Activated CD4-positive, alpha-beta T cell treated with anti-CD3 and anti-CD28 coated beads, Interleukin-2, amount 50 U/mL, for 48 hours (primary cell): ENCODE measurements at regions not wholly inside any gene's neighbourhood (a gene's known extent, or its start where the extent isn't known, plus 50 kb on each side); places are given as distances from the start of the nearest gene placed in this dataset.

Experiments
- DNase-seq, 2 experiments: peaks; one replicate each; pipeline ENCODE4 v3.0.0-alpha.2; 2020

GRCh38 chr5:3031733-3032378 is 280.4 kb upstream of the IRX2 start:
- DNase-seq: no peak

- DNase-seq: no peak
Observed at GRCh38 chr5:3030511-3031165, 279.2 kb upstream of the IRX2 start.

DNA sequence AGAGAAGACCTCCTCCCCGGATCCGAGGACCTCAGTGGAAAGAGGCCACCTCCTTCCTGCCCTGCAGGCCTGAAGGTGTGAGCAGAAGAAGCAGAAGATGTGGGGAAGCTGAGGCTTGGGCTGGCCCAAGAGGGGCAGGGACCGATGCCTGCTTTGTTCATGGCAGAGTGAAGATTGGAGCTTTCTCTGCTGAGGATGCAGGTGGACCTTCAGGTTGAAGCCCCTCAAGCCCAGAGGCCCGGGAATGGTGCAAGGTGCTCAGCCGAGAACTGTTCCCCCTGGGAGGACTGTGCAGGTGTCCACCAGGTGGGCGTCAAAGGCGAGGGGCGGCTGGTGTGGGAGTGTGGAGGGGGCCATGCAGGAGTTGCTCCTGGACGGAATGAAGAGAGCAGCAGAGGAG is 277.9 kb upstream of the IRX2 start:
- no peak for DNase-seq

- no peak for DNase-seq
Observed at GRCh38 chr5:3027866-3028635, 276.6 kb upstream of the IRX2 start.

- DNase-seq: no peak
Observed at GRCh38 chr5:3027185-3027865, 275.8 kb upstream of the IRX2 start.

GRCh38 chr5:3026651-3027050 is 275.2 kb upstream of the IRX2 start:
- DNase-seq: no peak

DNA sequence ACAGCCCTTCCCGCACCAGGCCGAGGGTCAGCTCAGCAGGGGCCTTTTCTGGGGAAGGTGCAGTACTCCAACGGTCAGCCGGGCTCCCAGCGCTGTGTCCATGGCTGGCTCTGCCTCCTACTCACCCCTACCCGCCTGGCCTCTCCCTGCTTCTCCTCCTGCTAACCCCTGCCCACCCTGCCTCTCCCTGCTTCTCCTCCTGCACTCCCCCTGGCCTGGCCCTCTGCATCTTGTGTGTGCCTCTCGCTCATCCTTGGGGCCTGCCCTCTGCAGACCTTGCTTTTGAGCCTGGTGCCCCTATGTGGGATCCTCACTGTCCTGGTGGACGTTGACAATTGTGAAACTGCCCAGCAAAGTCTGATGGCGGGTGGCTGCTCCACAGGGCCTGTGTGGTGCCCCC is 274.6 kb upstream of the IRX2 start:
- no peak for DNase-seq

- no peak for DNase-seq
Observed at GRCh38 chr5:3025392-3025791, 273.9 kb upstream of the IRX2 start.

- DNase-seq: no peak
Observed at GRCh38 chr5:3024976-3025375, 273.5 kb upstream of the IRX2 start.

- DNase-seq: no peak
Observed at GRCh38 chr5:3024554-3024953, 273.1 kb upstream of the IRX2 start.

GRCh38 chr5:3024126-3024525 is 272.6 kb upstream of the IRX2 start:
- no peak for DNase-seq

DNA sequence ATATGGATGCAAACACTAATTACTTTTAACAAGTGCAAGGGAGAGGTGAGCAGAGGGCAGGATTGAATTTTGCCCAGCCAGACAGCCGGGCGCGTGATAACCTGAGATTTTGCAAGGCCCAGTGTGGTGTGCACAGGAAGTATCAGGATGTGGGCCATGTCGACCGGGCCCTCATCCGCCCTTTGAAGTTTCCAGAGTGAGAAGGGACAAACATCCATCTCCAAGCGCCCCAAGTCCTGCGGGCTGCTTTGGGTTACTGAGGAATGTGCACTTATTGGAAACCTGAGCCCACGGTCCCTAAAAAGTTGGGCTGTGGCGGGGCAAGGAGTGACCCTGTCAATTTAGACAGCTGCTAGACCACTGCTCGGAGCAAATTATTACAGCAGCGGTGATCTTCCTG is 272.2 kb upstream of the IRX2 start:
- DNase-seq: no peak

GRCh38 chr5:3022665-3023064 is 271.2 kb upstream of the IRX2 start:
- no peak for DNase-seq

DNA sequence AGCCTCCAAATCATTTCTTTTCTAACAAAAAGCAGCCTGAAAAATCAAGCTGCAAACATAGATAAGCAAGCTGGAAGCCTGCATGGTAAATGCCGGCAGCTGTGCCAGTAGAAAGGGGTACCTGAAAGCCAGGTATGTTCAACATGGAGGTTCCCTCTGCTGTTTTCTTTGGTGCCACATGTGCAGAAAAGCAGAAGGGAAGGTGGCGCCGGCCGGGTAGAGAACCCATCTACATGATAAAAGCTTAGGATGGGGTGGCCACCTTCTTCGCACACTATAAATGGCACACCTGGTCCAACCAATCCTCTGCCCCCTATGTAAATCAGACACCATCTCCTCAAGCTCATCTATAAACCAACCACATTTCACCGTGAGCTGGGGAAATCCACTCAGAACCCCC is 268.9 kb upstream of the IRX2 start:
- no peak for DNase-seq

- DNase-seq: no peak
Observed at GRCh38 chr5:3019045-3019444, 267.6 kb upstream of the IRX2 start.

DNA sequence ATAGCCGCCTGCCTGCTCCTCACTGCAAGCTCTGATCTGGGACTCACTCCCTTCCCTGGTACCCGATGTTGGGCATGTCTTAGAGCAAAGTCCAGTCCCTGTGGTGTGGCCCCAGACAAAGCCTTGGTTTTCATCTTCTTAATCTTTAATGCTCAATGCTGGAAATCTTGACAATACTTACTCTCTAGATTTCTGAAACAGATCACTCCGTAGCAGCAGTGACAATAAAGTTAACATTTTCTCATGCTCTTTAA is 260.2 kb upstream of the IRX2 start:
- DNase-seq: no peak

GRCh38 chr5:3010953-3011763 is 259.7 kb upstream of the IRX2 start:
- no peak for DNase-seq

DNA sequence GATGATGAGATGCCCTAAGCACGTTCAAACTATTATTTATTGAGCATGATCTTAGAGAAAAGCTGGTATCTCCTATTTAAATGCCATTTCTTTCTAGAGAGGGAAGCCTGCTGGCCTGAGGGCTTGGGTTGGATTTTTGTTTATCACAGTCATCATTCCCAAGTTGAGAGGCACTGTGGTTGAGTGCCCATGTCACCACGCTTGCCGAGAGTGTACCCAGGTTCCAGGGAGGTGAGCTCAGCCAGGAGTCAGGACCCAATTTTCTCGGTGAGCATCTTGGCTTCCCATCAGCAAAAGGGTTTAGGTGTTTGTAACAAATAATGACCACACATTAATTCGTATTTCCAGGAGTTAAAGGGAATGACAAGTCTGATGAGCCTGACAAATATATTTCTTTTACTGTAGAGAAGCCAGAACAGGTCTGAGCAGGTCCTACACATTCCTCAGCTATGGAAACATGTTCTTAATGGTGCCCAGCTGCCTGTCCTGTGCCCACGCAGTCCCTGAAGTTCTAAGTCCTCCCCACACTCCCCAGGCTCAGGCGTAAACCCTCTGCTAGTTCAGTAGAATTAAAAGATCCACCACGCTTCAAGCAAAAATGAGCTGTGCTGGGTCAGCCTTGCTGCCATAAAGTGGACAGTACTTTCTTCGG is 258.9 kb upstream of the IRX2 start:
- no peak for DNase-seq

GRCh38 chr5:3009605-3010004 is 258.1 kb upstream of the IRX2 start:
- DNase-seq: no peak

DNA sequence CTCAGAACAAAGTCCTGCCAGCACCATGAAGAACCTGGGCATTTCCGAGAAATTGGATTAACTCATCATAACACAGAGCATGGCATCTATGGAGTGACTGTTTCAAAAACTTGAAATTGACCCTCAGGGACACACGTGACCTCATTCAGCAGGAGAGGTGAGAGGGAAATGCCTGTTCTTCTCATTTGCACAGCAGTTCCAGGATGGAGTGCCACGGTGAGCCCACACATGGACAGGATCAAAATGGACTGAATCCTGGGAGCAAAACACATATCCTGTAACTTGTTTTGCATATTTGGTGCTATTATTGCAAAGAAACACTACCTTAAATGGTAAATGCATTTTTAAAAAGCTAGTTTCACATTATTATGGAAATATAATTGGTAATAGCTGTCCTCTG is 256.1 kb upstream of the IRX2 start:
- DNase-seq: no peak

DNA sequence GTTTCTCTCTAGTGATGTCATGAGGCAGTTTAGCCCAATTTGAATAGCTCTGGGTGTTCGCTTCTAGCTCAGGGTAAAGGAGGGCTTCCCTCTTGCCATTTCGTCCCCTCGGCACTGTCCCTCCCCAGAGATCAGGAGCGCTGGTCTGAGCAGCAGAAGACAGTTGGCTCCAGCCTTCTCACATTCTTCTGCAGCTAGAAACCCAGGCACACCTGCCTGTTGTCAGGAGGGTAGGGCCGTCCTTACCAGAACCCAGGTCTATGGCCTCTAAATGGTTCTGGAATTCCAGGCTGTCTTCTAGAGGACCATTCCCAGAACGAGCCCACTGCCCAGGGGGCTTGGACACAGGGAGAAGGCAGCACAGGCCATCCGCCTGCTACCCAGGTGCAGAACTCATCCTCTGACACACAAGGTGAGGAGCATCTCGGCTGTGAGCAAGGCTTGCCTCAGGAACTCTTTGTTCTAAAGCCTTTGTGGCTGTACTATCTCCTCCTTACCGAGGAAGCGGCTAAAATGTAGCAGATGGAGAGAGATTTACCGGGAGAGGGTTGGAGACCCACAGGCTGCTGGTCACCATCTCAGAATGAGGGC is 255.6 kb upstream of the IRX2 start:
- DNase-seq: no peak

DNA sequence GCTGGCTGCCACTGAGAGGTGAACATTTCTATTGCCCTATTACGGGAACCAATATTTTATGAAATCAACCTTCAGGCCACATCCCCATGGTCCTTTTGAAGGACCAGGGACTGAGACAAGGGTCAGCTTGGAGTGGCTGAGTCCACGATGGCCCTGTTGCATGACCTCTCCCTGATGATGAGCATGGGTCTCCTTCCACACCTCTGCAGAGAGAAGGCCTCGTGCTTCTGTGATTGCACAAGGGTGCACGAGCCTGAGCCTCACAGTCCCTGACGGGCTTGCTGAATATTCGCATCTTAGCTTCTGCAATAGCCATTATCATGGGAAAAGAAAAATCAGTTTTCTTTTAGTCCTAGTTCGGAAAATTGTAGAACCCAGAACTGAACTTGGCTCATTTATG is 255.0 kb upstream of the IRX2 start:
- DNase-seq: no peak
